ENCODE measurements at regions not wholly inside any gene's neighbourhood (a gene's known extent, or its start where the extent isn't known, plus 50 kb on each side); places are given as distances from the start of the nearest gene placed in this dataset.

DNA sequence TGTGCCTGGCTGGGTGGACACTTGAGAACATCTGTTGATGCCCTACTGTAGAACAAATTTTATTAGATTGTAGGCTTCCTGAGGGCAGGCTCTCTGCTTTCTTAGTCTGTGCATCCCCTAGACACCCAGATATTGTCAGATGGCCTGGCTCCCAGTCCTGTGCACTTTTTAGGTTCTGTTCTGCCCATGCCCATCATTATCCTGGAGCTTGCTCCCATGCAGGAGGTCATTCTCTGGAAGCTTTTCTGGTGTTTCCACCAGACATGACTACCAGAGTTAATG lies 213.3 kb downstream of the MYCN start:
- Mint-ChIP-seq H3K4me3 (ENCODE audit: low read depth, unreplicated experiment) (no peak overlapping the region), H3K27ac (ENCODE audit: unreplicated experiment) (no peak overlapping the region), H3K4me1 (ENCODE audit: low read depth, unreplicated experiment) (no peaks in the 10 kb centered on the region), H3K9me3 (ENCODE audit: low read depth, unreplicated experiment) (no peaks in the 10 kb centered on the region), H3K36me3 (ENCODE audit: insufficient read depth, unreplicated experiment) (no peaks in the 10 kb centered on the region), H3K27me3 (ENCODE audit: unreplicated experiment) (no peaks in the 10 kb centered on the region)
- no peak for DNase-seq
- no peak for TF ChIP-seq CTCF (IDR thresholded peaks at IDR 0.05; ENCODE audit: unreplicated experiment)
- CTCF ChIA-PET = no interaction called here
- intact Hi-C loops (cut with micrococcal nuclease; ENCODE audit: unreplicated experiment) = no loop called here
- no TSS peak for BruUV-seq (replicated peaks)

DNA sequence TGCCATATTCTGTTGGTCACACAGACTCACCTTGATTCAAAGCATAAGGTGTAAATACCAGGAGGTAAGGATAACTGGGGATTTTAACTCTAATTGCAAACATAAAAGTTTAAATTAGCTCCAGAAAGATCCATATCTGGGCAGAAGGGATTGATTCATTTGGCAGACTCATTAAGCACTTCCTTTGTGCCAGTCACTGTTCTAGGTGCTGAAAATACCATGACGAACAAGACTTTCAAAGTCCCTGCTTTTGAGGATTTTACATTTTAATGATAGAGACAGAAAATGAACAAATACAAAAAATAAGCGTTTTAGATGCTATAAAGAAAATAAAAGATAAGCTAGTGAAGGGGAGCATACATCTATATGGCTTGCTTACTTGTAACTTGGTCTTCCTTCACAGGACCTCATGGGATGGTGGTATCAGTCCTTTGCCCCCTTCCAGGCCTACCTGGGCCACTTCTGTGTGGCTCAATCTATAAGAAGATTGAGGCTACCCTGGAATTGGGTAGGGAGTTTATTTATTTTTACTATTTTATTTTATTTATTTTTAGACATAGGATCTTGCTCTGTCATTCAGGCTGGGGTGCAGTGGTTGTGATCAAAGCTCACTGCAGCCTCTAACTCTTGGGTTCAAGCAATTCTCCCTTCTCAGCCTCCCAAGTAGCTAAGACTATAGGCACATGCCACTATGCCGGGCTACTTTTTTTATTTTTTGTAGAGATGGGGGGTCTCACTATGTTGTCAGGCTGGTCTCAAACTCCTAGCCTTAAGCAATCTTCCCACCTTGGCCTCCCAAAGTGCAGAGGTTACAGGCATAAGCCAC lies 212.8 kb downstream of the MYCN start:
- H3K9me3 Mint-ChIP-seq (ENCODE audit: low read depth, unreplicated experiment) = no peaks in the 10 kb centered on the region
- no peak overlapping the region for H3K4me3 Mint-ChIP-seq (ENCODE audit: low read depth, unreplicated experiment)
- no peak for TF ChIP-seq CTCF (IDR thresholded peaks at IDR 0.05; ENCODE audit: unreplicated experiment)
- H3K36me3 Mint-ChIP-seq (ENCODE audit: insufficient read depth, unreplicated experiment) = no peaks in the 10 kb centered on the region
- no peak for DNase-seq
- intact Hi-C loops (cut with micrococcal nuclease; ENCODE audit: unreplicated experiment) = no loop called here
- no peak overlapping the region for H3K27ac Mint-ChIP-seq (ENCODE audit: unreplicated experiment)
- no peaks in the 10 kb centered on the region for H3K4me1 Mint-ChIP-seq (ENCODE audit: low read depth, unreplicated experiment)
- CTCF ChIA-PET = no interaction called here
- no peaks in the 10 kb centered on the region for H3K27me3 Mint-ChIP-seq (ENCODE audit: unreplicated experiment)
- no TSS peak for BruUV-seq (replicated peaks)

DNA sequence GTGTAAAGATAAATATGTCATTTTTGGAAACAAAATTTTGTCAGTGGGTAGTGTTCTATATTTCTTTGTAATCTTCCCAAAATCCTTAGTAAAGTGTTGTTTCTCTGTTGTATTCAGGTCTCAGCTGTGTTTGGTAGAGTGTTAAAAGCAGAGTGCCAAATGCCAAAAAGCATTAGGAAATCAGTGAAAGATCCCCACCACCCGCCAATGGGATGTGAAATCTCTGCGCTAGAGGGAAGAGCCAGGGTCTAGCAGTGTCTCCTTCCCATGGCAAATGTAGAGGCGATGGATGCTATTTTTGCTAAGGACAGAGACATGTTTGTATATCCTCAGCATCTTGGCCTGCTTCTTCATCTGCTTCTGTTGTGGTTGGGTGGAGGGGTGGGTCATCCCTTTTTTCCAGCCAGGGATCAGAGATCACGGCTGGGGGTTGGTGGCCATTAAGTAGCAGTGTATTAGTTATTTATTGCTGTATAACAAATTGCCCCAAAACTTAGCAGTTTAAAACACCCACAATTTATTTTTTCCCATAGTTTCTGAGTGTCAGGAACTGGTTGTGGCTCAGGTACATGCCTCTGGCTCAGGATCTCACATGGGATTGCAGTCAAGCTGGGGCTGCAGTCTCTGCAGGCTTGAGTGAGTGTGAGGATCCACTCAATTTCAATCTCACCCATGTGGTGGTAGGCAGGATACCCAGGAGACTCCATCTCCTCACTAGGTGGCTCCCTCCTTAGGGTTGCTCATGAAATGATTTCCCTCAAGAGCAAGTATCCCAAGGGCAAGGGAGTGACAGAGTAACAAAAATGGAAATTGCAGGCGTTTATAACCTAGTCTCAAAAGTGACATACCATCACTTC lies 211.9 kb downstream of the MYCN start:
- Mint-ChIP-seq H3K4me1 (ENCODE audit: low read depth, unreplicated experiment) (no peaks in the 10 kb centered on the region), H3K27ac (ENCODE audit: unreplicated experiment) (no peak overlapping the region), H3K36me3 (ENCODE audit: insufficient read depth, unreplicated experiment) (no peaks in the 10 kb centered on the region), H3K27me3 (ENCODE audit: unreplicated experiment) (no peaks in the 10 kb centered on the region), H3K9me3 (ENCODE audit: low read depth, unreplicated experiment) (no peaks in the 10 kb centered on the region), H3K4me3 (ENCODE audit: low read depth, unreplicated experiment) (no peak overlapping the region)
- DNase-seq = no peak
- no peak for TF ChIP-seq CTCF (IDR thresholded peaks at IDR 0.05; ENCODE audit: unreplicated experiment)
- no TSS peak for BruUV-seq (replicated peaks)
- intact Hi-C loops (cut with micrococcal nuclease; ENCODE audit: unreplicated experiment) = no loop called here
- CTCF ChIA-PET = no interaction called here

GRCh38 chr2:16151651-16152050 lies 211.3 kb downstream of the MYCN start:
- Mint-ChIP-seq H3K36me3 (ENCODE audit: insufficient read depth, unreplicated experiment) (no peaks in the 10 kb centered on the region), H3K27ac (ENCODE audit: unreplicated experiment) (no peak overlapping the region), H3K27me3 (ENCODE audit: unreplicated experiment) (no peaks in the 10 kb centered on the region), H3K4me3 (ENCODE audit: low read depth, unreplicated experiment) (no peak overlapping the region), H3K4me1 (ENCODE audit: low read depth, unreplicated experiment) (no peaks in the 10 kb centered on the region), H3K9me3 (ENCODE audit: low read depth, unreplicated experiment) (no peaks in the 10 kb centered on the region)
- no peak for DNase-seq
- intact Hi-C loops (cut with micrococcal nuclease; ENCODE audit: unreplicated experiment) = no loop called here
- no TSS peak for BruUV-seq (replicated peaks)
- TF ChIP-seq CTCF (IDR thresholded peaks at IDR 0.05; ENCODE audit: unreplicated experiment) = no peak
- CTCF ChIA-PET = no interaction called here

Data from Calu3 (cell line).